Osteocyte (in vitro differentiated cells): ENCODE measurements at regions not wholly inside any gene's neighbourhood (a gene's known extent, or its start where the extent isn't known, plus 50 kb on each side); places are given as distances from the start of the nearest gene placed in this dataset.
"Not testable (repeated sequence)": the region's sequence is repeated elsewhere in the genome, so short reads cannot be mapped to it uniquely, and the experiment has no call there.

Source experiments
- DNase-seq: peaks from one replicate; pipeline ENCODE4 v3.0.0; 2021; ENCODE audit warnings: mixed read lengths; ENCODE audit not compliant: unreplicated experiment; ENCODE audit errors: extremely low spot score
- H3K27ac Mint-ChIP-seq: one replicate; pipeline ENCODE4 v1.8.0; 2021; ENCODE audit warnings: mild to moderate bottlenecking, mixed read lengths; ENCODE audit not compliant: unreplicated experiment
- H3K27me3 Mint-ChIP-seq: one replicate; pipeline ENCODE4 v1.8.0; 2021; ENCODE audit warnings: mixed read lengths; ENCODE audit not compliant: unreplicated experiment
- H3K36me3 Mint-ChIP-seq: one replicate; pipeline ENCODE4 v1.8.0; 2021; ENCODE audit warnings: mixed read lengths; ENCODE audit not compliant: unreplicated experiment
- H3K4me1 Mint-ChIP-seq: one replicate; pipeline ENCODE4 v1.8.0; 2021; ENCODE audit warnings: mixed read lengths; ENCODE audit not compliant: unreplicated experiment
- H3K4me3 Mint-ChIP-seq: one replicate; pipeline ENCODE4 v1.8.0; 2021; ENCODE audit warnings: mild to moderate bottlenecking, moderate library complexity, mixed read lengths; ENCODE audit not compliant: unreplicated experiment
- H3K9me3 Mint-ChIP-seq: one replicate; pipeline ENCODE4 v1.8.0; 2021; ENCODE audit warnings: mixed read lengths; ENCODE audit not compliant: unreplicated experiment
- TF ChIP-seq, protein P1 (sequence below): fragments of 200-600 bp; sonication (generic); IDR thresholded peaks from 2 replicates; pipeline ENCODE4 v1.5.0; 2021; ENCODE audit warnings: antibody characterized with exemption, mild to moderate bottlenecking, moderate library complexity

DNA sequence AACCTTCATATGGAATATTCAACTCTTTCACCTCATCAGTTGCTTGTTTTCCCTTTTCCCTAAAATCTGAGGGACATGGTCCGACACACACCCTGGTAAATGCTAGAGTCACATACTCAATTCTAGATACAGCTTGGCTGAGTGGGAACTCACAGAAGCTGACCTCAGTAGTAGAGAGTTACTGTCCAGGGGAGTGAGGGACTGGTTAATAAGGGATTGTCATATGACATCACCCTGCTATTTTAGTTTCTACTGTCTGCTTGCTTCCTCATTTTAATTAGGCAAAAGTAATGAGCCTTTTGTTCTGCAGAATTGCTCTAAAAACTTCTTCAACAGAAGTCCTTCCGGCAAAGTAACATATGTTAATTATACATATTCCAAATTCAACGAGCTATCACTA, 244.5 kb downstream of the ZIC4 start:
- Mint-ChIP-seq H3K27me3 (no peaks in the 10 kb centered on the region), H3K9me3 (no peaks in the 10 kb centered on the region), H3K4me1 (no peaks in the 10 kb centered on the region), H3K4me3 (no peak overlapping the region), H3K27ac (no peak overlapping the region), H3K36me3 (no peaks in the 10 kb centered on the region)
- TF ChIP-seq, protein P1, sequence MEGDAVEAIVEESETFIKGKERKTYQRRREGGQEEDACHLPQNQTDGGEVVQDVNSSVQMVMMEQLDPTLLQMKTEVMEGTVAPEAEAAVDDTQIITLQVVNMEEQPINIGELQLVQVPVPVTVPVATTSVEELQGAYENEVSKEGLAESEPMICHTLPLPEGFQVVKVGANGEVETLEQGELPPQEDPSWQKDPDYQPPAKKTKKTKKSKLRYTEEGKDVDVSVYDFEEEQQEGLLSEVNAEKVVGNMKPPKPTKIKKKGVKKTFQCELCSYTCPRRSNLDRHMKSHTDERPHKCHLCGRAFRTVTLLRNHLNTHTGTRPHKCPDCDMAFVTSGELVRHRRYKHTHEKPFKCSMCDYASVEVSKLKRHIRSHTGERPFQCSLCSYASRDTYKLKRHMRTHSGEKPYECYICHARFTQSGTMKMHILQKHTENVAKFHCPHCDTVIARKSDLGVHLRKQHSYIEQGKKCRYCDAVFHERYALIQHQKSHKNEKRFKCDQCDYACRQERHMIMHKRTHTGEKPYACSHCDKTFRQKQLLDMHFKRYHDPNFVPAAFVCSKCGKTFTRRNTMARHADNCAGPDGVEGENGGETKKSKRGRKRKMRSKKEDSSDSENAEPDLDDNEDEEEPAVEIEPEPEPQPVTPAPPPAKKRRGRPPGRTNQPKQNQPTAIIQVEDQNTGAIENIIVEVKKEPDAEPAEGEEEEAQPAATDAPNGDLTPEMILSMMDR = no peak
- DNase-seq = no peak

DNA sequence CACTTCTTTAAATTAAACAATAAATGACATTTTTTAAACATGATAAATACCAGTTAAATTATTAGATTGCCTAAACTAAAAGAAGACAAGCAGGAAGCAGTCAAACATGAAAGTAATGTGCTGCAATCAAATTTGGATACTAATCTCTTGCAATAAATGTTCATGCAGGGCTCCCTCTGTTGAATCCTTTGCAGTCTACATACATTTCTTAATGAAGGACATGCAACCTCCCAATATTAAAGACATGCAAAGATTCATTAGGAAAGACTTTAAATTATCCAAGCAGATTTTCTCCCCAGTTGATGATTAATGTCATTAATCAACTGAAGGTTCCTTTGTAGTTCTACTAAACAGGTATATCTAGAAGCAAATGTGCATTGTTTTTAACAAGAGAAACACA, 245.4 kb downstream of the ZIC4 start:
- no peak overlapping the region for H3K4me3 Mint-ChIP-seq
- no peaks in the 10 kb centered on the region for H3K36me3 Mint-ChIP-seq
- no peak overlapping the region for H3K27ac Mint-ChIP-seq
- TF ChIP-seq, protein P1 = no peak
- peaks cover 1% of the 10 kb centered on the region for H3K9me3 Mint-ChIP-seq
- H3K4me1 Mint-ChIP-seq = no peaks in the 10 kb centered on the region
- no peaks in the 10 kb centered on the region for H3K27me3 Mint-ChIP-seq
- DNase-seq = no peak

DNA sequence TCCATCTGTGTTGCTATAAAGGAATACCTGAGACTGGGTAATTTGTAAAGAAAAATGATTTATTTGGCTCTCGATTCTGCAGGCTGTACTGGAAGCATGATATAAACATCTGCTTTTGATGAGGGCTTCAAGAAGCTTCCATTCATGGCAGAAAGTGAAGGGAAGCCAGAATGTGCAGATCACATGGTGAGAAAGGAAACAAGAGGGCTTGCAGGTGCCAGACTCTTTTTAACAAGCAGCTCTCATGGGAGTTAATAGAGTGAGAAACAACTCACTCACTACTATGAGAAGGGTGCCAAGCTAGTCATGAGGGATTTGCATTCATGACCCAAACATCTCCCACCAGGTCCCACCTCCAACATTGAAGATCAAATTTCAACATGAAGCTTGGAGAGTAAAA, 247.2 kb downstream of the ZIC4 start:
- no peak overlapping the region for H3K4me3 Mint-ChIP-seq
- DNase-seq = no peak
- H3K36me3 Mint-ChIP-seq = no peaks in the 10 kb centered on the region
- H3K27ac Mint-ChIP-seq = no peak overlapping the region
- no peaks in the 10 kb centered on the region for H3K4me1 Mint-ChIP-seq
- H3K27me3 Mint-ChIP-seq = no peaks in the 10 kb centered on the region
- TF ChIP-seq, protein P1 = no peak
- H3K9me3 Mint-ChIP-seq = peaks cover 3% of the 10 kb centered on the region

DNA sequence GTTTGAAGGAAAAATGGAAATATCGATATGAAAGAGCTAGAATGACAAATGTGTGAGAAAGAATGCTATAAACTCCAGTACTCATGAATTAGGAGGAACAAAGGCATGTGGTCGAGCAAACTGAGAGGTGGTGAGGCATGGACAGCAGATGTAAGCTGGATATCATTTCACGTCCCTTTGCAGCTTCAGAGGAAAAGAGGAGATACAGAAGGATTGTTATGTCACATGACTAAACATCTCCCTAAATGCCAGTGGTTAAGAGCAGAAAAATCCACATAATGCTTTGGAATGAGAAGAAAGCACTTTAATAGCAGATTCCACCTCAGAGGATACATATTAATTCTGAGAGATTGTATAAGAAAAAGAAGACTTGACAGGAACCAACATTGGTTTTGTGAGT, 248.7 kb downstream of the ZIC4 start:
- TF ChIP-seq, protein P1 = no peak
- no peak for DNase-seq
- H3K4me3 Mint-ChIP-seq = no peak overlapping the region
- no peak overlapping the region for H3K27ac Mint-ChIP-seq
- no peaks in the 10 kb centered on the region for H3K4me1 Mint-ChIP-seq
- H3K36me3 Mint-ChIP-seq = no peaks in the 10 kb centered on the region
- peaks cover 3% of the 10 kb centered on the region for H3K9me3 Mint-ChIP-seq
- H3K27me3 Mint-ChIP-seq = no peaks in the 10 kb centered on the region

DNA sequence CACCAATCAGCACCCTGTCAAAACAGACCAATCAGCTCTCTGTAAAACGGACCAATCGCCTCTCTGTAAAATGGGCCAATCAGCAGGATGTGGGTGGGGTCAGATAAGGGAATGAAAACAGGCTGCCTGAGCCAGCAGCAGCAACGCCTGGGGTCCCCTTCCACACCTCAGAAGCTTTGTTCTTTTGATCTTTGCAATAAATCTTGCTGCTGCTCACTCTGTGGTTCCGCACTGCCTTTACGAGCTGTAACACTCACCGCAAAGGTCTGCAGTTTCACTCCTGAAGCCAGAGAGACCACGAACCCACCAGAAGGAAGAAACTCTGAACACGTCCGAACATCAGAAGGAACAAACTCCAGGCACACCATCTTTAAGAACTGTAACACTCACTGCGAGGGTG, 251.4 kb downstream of the ZIC4 start:
- not testable (repeated sequence) for H3K27ac Mint-ChIP-seq, H3K9me3 Mint-ChIP-seq, H3K4me3 Mint-ChIP-seq, H3K27me3 Mint-ChIP-seq, DNase-seq, H3K4me1 Mint-ChIP-seq, H3K36me3 Mint-ChIP-seq

DNA sequence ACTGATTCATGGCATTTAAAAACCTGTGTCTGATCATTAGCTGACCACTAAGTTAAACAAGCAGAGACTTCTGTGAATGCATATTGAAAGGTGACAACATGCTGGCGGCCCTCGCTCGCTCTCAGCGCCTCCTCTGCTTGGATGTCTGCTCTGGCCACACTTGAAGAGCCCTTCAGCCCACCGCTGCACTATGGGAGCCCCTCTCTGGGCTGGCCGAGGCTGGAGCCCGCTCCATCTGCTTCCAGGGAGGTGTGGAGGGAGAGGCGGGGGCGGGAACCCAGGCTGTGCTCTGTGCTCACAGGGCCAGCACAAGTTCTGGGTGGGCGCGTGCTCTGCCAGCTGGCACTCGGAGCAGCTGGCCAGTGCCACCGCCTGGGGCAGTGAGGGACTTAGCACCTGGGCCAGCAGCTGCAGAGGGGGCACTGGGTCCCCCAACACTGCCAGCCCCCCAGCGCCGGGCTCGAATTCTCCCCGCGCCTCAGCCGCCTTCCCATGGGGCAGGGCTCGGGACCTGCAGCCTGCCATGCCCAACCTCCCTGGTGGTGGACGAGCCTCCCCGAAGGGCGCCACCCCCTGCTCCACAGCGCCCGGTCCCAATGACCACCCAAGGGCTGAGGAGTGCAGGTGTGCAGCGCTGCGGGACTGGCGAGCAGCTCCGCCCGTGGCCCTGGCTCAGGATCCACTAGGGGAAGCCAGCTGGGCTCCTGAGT, 252.4 kb downstream of the ZIC4 start:
- DNase-seq = no peak
- Mint-ChIP-seq H3K4me3 (no peak overlapping the region), H3K36me3 (no peaks in the 10 kb centered on the region), H3K27ac (no peak overlapping the region), H3K9me3 (peaks cover 3% of the 10 kb centered on the region), H3K27me3 (no peaks in the 10 kb centered on the region), H3K4me1 (no peaks in the 10 kb centered on the region)
- TF ChIP-seq, protein P1 = no peak
